ENCODE measurements at regions not wholly inside any gene's neighbourhood (a gene's known extent, or its start where the extent isn't known, plus 50 kb on each side); places are given as distances from the start of the nearest gene placed in this dataset.

- TF ChIP-seq MXI1 (IDR thresholded peaks at IDR 0.05; ENCODE audit: low read depth, low read length) (no peak), FOXM1 (IDR thresholded peaks at IDR 0.05; ENCODE audit: low read depth) (no peak), JUND (IDR thresholded peaks at IDR 0.05) (no peak), MAX (IDR thresholded peaks at IDR 0.05; ENCODE audit: low read depth) (no peak), FOXJ3 (CRISPR knock-in tag; IDR thresholded peaks at IDR 0.05) (no peak), POLR2AphosphoS5 (IDR thresholded peaks at IDR 0.05; ENCODE audit: low read depth, low read length) (no peak)
- TF ChIP-seq, protein P1, sequence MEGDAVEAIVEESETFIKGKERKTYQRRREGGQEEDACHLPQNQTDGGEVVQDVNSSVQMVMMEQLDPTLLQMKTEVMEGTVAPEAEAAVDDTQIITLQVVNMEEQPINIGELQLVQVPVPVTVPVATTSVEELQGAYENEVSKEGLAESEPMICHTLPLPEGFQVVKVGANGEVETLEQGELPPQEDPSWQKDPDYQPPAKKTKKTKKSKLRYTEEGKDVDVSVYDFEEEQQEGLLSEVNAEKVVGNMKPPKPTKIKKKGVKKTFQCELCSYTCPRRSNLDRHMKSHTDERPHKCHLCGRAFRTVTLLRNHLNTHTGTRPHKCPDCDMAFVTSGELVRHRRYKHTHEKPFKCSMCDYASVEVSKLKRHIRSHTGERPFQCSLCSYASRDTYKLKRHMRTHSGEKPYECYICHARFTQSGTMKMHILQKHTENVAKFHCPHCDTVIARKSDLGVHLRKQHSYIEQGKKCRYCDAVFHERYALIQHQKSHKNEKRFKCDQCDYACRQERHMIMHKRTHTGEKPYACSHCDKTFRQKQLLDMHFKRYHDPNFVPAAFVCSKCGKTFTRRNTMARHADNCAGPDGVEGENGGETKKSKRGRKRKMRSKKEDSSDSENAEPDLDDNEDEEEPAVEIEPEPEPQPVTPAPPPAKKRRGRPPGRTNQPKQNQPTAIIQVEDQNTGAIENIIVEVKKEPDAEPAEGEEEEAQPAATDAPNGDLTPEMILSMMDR (IDR thresholded peaks at IDR 0.05) = no peak
Measured at GRCh38 chr20:61106438-61106837, 145.6 kb upstream of the CDH4 start.

Measured in SK-N-SH (cell line).